OCI-LY3 (cell line): ENCODE measurements at regions not wholly inside any gene's neighbourhood (a gene's known extent, or its start where the extent isn't known, plus 50 kb on each side); places are given as distances from the start of the nearest gene placed in this dataset.
"Not testable (repeated sequence)": the region's sequence is repeated elsewhere in the genome, so short reads cannot be mapped to it uniquely, and the experiment has no call there.

ENCODE experiments used
- EZH2phosphoT487 ChIP-seq: fragments of 200-600 bp; shearing (Covaris generic); IDR thresholded peaks from 2 replicates; pipeline ENCODE4 v1.6.1; 2018; ENCODE audit warnings: antibody characterized with exemption, mixed run types, low read depth
- TF ChIP-seq, protein P1 (sequence below): fragments of 200-600, 300-600 bp; sonication (generic); IDR thresholded peaks from 2 replicates; pipeline ENCODE4 v1.5.1; 2014; ENCODE audit warnings: antibody characterized with exemption, low read length, low read depth

DNA sequence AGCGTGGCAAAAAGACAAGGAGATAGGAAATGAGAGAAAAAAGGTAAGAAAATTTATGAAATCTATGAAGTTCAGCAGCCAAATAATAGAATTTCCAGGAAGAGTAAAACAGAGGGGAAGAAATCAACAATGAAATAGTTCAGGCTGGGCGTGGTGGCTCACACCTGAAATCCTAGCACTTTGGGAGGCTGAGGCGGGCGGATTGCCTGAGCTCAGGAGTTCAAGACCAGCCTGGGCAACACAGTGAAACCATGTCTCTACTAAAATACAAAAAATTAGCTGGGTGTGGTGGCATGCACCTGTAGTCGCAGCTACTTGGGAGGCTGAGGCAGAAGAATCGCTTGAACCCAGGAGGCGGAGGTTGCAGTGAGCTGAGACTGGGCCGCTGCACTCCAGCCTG is 62.1 kb upstream of the RESF1 start:
- TF ChIP-seq, protein P1, sequence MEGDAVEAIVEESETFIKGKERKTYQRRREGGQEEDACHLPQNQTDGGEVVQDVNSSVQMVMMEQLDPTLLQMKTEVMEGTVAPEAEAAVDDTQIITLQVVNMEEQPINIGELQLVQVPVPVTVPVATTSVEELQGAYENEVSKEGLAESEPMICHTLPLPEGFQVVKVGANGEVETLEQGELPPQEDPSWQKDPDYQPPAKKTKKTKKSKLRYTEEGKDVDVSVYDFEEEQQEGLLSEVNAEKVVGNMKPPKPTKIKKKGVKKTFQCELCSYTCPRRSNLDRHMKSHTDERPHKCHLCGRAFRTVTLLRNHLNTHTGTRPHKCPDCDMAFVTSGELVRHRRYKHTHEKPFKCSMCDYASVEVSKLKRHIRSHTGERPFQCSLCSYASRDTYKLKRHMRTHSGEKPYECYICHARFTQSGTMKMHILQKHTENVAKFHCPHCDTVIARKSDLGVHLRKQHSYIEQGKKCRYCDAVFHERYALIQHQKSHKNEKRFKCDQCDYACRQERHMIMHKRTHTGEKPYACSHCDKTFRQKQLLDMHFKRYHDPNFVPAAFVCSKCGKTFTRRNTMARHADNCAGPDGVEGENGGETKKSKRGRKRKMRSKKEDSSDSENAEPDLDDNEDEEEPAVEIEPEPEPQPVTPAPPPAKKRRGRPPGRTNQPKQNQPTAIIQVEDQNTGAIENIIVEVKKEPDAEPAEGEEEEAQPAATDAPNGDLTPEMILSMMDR: not testable (repeated sequence)
- not testable (repeated sequence) for TF ChIP-seq EZH2phosphoT487
